GM19043 (cell line): ENCODE measurements at regions not wholly inside any gene's neighbourhood (a gene's known extent, or its start where the extent isn't known, plus 50 kb on each side); places are given as distances from the start of the nearest gene placed in this dataset.
"Not testable (repeated sequence)": the region's sequence is repeated elsewhere in the genome, so short reads cannot be mapped to it uniquely, and the experiment has no call there.

Source experiments
- ATAC-seq: cut with Tn5 transposase; IDR thresholded peaks from one replicate; pipeline ENCODE4 v1.9.1; 2021; ENCODE audit warnings: low read depth; ENCODE audit not compliant: unreplicated experiment

GRCh38 chr3:24683090-24683489 is 188.4 kb upstream of the THRB start:
- ATAC-seq = no peak

GRCh38 chr3:24683633-24684384 is 189.2 kb upstream of the THRB start:
- ATAC-seq = no peak

GRCh38 chr3:24684506-24685023 is 189.9 kb upstream of the THRB start:
- ATAC-seq = no peak

GRCh38 chr3:24686808-24687207 is 192.2 kb upstream of the THRB start:
- ATAC-seq = no peak

GRCh38 chr3:24687671-24688070 is 193.0 kb upstream of the THRB start:
- no peak for ATAC-seq

GRCh38 chr3:24688446-24689148 is 193.9 kb upstream of the THRB start:
- ATAC-seq = no peak

GRCh38 chr3:24689353-24689752 is 194.7 kb upstream of the THRB start:
- no peak for ATAC-seq

GRCh38 chr3:24690777-24691176 is 196.1 kb upstream of the THRB start:
- ATAC-seq = no peak

- ATAC-seq = not testable (repeated sequence)
Observed at GRCh38 chr3:24699078-24699477, 204.4 kb upstream of the THRB start.

GRCh38 chr3:24704496-24704895 is 209.8 kb upstream of the THRB start:
- ATAC-seq = no peak

- no peak for ATAC-seq
Observed at GRCh38 chr3:24707936-24708335, 213.3 kb upstream of the THRB start.

GRCh38 chr3:24709956-24710355 is 215.3 kb upstream of the THRB start:
- ATAC-seq = no peak

GRCh38 chr3:24713516-24713915 is 218.9 kb upstream of the THRB start:
- ATAC-seq = no peak

- ATAC-seq = no peak
Observed at GRCh38 chr3:24714436-24714835, 219.8 kb upstream of the THRB start.

- ATAC-seq = no peak
Observed at GRCh38 chr3:24715171-24715792, 220.6 kb upstream of the THRB start.

- ATAC-seq = no peak
Observed at GRCh38 chr3:24722087-24722486, 227.4 kb upstream of the THRB start.

- ATAC-seq = no peak
Observed at GRCh38 chr3:24725514-24726255, 231.0 kb upstream of the THRB start.

GRCh38 chr3:24726423-24726822 is 231.8 kb upstream of the THRB start:
- no peak for ATAC-seq

- no peak for ATAC-seq
Observed at GRCh38 chr3:24730173-24730572, 235.5 kb upstream of the THRB start.

- ATAC-seq = no peak
Observed at GRCh38 chr3:24734019-24734418, 239.4 kb upstream of the THRB start.

GRCh38 chr3:24736701-24737100 is 242.1 kb upstream of the THRB start:
- ATAC-seq = no peak
